ENCODE measurements at regions not wholly inside any gene's neighbourhood (a gene's known extent, or its start where the extent isn't known, plus 50 kb on each side); places are given as distances from the start of the nearest gene placed in this dataset.

DNA sequence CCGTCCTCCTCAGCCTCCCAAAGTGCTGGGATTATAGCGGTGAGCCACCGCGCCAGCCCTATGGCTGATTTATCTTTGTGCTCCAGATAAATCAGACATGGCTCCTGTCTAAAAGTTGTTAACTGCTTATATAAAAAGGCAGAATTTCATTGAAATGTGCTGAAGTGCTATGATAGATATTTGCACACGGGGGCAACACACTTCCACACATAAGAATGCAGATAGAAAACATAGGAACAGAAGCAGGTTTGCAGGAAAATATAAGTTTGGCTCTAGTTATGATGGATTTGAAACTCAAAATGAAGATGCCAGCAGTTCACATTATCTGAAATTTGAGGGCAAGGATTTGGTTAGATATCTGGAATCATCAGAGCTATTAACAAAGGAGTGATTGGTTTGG lies 163.1 kb upstream of the SLITRK2 start:
- TF ChIP-seq ZFY (CRISPR knock-in tag; IDR thresholded peaks at IDR 0.05) (no peak), ZNF569 (CRISPR knock-in tag; IDR thresholded peaks at IDR 0.05; ENCODE audit: borderline replicate concordance) (no peak), TARDBP (CRISPR knock-in tag; IDR thresholded peaks at IDR 0.05) (no peak), ZNF496 (CRISPR knock-in tag; IDR thresholded peaks at IDR 0.05; ENCODE audit: insufficient replicate concordance) (no peak), EP300 (IDR thresholded peaks at IDR 0.05; ENCODE audit: low read depth in 2 of 2, low read length in 2 of 2) (no peak), EP300 (CRISPR knock-in tag; IDR thresholded peaks at IDR 0.05; ENCODE audit: borderline replicate concordance) (no peak)
- TF ChIP-seq, protein P1, sequence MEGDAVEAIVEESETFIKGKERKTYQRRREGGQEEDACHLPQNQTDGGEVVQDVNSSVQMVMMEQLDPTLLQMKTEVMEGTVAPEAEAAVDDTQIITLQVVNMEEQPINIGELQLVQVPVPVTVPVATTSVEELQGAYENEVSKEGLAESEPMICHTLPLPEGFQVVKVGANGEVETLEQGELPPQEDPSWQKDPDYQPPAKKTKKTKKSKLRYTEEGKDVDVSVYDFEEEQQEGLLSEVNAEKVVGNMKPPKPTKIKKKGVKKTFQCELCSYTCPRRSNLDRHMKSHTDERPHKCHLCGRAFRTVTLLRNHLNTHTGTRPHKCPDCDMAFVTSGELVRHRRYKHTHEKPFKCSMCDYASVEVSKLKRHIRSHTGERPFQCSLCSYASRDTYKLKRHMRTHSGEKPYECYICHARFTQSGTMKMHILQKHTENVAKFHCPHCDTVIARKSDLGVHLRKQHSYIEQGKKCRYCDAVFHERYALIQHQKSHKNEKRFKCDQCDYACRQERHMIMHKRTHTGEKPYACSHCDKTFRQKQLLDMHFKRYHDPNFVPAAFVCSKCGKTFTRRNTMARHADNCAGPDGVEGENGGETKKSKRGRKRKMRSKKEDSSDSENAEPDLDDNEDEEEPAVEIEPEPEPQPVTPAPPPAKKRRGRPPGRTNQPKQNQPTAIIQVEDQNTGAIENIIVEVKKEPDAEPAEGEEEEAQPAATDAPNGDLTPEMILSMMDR (CRISPR knock-in tag; IDR thresholded peaks at IDR 0.05) = no peak
- TF ChIP-seq, protein P2, sequence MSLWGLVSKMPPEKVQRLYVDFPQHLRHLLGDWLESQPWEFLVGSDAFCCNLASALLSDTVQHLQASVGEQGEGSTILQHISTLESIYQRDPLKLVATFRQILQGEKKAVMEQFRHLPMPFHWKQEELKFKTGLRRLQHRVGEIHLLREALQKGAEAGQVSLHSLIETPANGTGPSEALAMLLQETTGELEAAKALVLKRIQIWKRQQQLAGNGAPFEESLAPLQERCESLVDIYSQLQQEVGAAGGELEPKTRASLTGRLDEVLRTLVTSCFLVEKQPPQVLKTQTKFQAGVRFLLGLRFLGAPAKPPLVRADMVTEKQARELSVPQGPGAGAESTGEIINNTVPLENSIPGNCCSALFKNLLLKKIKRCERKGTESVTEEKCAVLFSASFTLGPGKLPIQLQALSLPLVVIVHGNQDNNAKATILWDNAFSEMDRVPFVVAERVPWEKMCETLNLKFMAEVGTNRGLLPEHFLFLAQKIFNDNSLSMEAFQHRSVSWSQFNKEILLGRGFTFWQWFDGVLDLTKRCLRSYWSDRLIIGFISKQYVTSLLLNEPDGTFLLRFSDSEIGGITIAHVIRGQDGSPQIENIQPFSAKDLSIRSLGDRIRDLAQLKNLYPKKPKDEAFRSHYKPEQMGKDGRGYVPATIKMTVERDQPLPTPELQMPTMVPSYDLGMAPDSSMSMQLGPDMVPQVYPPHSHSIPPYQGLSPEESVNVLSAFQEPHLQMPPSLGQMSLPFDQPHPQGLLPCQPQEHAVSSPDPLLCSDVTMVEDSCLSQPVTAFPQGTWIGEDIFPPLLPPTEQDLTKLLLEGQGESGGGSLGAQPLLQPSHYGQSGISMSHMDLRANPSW (CRISPR knock-in tag; IDR thresholded peaks at IDR 0.05; ENCODE audit: borderline replicate concordance) = no peak
- TF ChIP-seq, protein P3, sequence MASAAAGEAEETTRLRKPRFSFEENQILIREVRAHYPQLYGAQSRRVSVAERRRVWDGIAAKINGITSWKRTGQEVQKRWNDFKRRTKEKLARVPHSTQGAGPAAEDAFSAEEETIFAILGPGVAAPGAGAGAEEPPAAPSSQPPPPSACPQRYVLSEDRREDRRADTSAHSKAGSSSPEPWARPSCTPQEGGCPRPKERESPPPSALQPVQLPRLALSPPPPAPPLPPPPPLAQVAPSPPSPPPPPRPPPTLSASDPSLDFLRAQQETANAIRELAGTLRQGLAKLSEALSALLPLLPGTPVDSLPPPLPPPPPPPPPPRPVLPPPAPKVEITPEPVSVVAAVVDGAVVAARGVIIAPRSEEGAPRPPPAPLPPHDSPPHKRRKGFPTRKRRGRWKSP (CRISPR knock-in tag; IDR thresholded peaks at IDR 0.05) = no peak
- TF ChIP-seq, protein P4, sequence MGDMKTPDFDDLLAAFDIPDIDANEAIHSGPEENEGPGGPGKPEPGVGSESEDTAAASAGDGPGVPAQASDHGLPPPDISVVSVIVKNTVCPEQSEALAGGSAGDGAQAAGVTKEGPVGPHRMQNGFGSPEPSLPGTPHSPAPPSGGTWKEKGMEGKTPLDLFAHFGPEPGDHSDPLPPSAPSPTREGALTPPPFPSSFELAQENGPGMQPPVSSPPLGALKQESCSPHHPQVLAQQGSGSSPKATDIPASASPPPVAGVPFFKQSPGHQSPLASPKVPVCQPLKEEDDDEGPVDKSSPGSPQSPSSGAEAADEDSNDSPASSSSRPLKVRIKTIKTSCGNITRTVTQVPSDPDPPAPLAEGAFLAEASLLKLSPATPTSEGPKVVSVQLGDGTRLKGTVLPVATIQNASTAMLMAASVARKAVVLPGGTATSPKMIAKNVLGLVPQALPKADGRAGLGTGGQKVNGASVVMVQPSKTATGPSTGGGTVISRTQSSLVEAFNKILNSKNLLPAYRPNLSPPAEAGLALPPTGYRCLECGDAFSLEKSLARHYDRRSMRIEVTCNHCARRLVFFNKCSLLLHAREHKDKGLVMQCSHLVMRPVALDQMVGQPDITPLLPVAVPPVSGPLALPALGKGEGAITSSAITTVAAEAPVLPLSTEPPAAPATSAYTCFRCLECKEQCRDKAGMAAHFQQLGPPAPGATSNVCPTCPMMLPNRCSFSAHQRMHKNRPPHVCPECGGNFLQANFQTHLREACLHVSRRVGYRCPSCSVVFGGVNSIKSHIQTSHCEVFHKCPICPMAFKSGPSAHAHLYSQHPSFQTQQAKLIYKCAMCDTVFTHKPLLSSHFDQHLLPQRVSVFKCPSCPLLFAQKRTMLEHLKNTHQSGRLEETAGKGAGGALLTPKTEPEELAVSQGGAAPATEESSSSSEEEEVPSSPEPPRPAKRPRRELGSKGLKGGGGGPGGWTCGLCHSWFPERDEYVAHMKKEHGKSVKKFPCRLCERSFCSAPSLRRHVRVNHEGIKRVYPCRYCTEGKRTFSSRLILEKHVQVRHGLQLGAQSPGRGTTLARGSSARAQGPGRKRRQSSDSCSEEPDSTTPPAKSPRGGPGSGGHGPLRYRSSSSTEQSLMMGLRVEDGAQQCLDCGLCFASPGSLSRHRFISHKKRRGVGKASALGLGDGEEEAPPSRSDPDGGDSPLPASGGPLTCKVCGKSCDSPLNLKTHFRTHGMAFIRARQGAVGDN (CRISPR knock-in tag; IDR thresholded peaks at IDR 0.05) = no peak
- TF ChIP-seq, protein P5, sequence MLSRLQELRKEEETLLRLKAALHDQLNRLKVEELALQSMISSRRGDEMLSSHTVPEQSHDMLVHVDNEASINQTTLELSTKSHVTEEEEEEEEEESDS (CRISPR knock-in tag; IDR thresholded peaks at IDR 0.05; ENCODE audit: borderline replicate concordance) = no peak

All from HepG2 (cell line).